ENCODE measurements at regions not wholly inside any gene's neighbourhood (a gene's known extent, or its start where the extent isn't known, plus 50 kb on each side); places are given as distances from the start of the nearest gene placed in this dataset.

- peak; percentile 85 to 88 (median 88) for DNase-seq
- ATAC-seq: peak; percentile 94 to 98 (median 96)
- peak overlapping the region; percentile 47 to 56 (median 54) for H3K4me3 ChIP-seq
- WGBS (ENCODE audit: insufficient coverage, low coverage, low lambda C conversion rate, missing lambda C conversion rate): under 1% methylated on average over 16 of the region's 22 CpGs
- intact Hi-C loops (cut with DNase I): no loop called here
- TF ChIP-seq CTCF (IDR thresholded peaks at IDR 0.05) (peak; percentile 64 to 82 (median 78)), POLR2A (IDR thresholded peaks at IDR 0.05) (no peak)
- no peaks in the 10 kb centered on the region for H3K36me3 ChIP-seq
- no peaks in the 10 kb centered on the region for H3K27me3 ChIP-seq
- H3K9me3 ChIP-seq: no peaks in the 10 kb centered on the region
- peak overlapping the region; percentile 34 to 48 (median 37) for H3K27ac ChIP-seq
- peaks cover 0 to 5% (median 2%) of the 10 kb centered on the region in 4 donors for H3K4me1 ChIP-seq
These were observed 65.8 kb upstream of the ARMC2 start for GRCh38 chr6:108782179-108783041.

GRCh38 chr6:108785653-108786052, 62.6 kb upstream of the ARMC2 start:
- ATAC-seq: no peak
- DNase-seq: no peak
- Histone ChIP-seq H3K36me3 (no peaks in the 10 kb centered on the region), H3K4me1 (peaks cover 0 to 5% (median 2%) of the 10 kb centered on the region in 4 donors), H3K9me3 (no peaks in the 10 kb centered on the region), H3K27ac (no peak overlapping the region), H3K27me3 (no peaks in the 10 kb centered on the region), H3K4me3 (no peak overlapping the region)
- no peak for TF ChIP-seq POLR2A (IDR thresholded peaks at IDR 0.05)
- TF ChIP-seq CTCF (IDR thresholded peaks at IDR 0.05): no peak
- WGBS (ENCODE audit: insufficient coverage, low coverage, low lambda C conversion rate, missing lambda C conversion rate): 70% methylated on average over 2 of the region's 7 CpGs
- intact Hi-C loops (cut with DNase I): no loop called here

- ATAC-seq (no peak), DNase-seq (no peak)
- TF ChIP-seq CTCF (IDR thresholded peaks at IDR 0.05) (no peak), POLR2A (IDR thresholded peaks at IDR 0.05) (no peak)
- no peak overlapping the region for H3K4me3 ChIP-seq
- no peaks in the 10 kb centered on the region for H3K36me3 ChIP-seq
- H3K9me3 ChIP-seq: no peaks in the 10 kb centered on the region
- no peak overlapping the region for H3K27ac ChIP-seq
- peaks cover 0 to 7% (median 3%) of the 10 kb centered on the region in 4 donors for H3K4me1 ChIP-seq
- intact Hi-C loops (cut with DNase I): no loop called here
- WGBS (ENCODE audit: insufficient coverage, low coverage, low lambda C conversion rate, missing lambda C conversion rate): 100% methylated on average over 1 of the region's 1 CpG
- H3K27me3 ChIP-seq: no peaks in the 10 kb centered on the region
These were observed 59.8 kb upstream of the ARMC2 start for GRCh38 chr6:108788416-108788815.

- WGBS (ENCODE audit: insufficient coverage, low coverage, low lambda C conversion rate, missing lambda C conversion rate): 89% methylated on average over 1 of the region's 1 CpG
- intact Hi-C loops (cut with DNase I): no loop called here
- DNase-seq: no peak
- Histone ChIP-seq H3K27me3 (no peaks in the 10 kb centered on the region), H3K36me3 (no peaks in the 10 kb centered on the region), H3K9me3 (no peaks in the 10 kb centered on the region), H3K4me1 (peaks cover 0 to 16% (median 8%) of the 10 kb centered on the region in 4 donors), H3K27ac (no peak overlapping the region), H3K4me3 (no peak overlapping the region)
- no peak for TF ChIP-seq CTCF (IDR thresholded peaks at IDR 0.05)
- TF ChIP-seq POLR2A (IDR thresholded peaks at IDR 0.05): no peak
- no peak for ATAC-seq
These were observed 58.7 kb upstream of the ARMC2 start for GRCh38 chr6:108789475-108789874.

Data from right lobe of liver (tissue), 6 donors.